HG03558 (cell line): ENCODE measurements at regions not wholly inside any gene's neighbourhood (a gene's known extent, or its start where the extent isn't known, plus 50 kb on each side); places are given as distances from the start of the nearest gene placed in this dataset.

Source experiments
- ATAC-seq: cut with Tn5 transposase; IDR thresholded peaks from one replicate; pipeline ENCODE4 v1.9.1; 2021; ENCODE audit warnings: moderate number of reproducible peaks; ENCODE audit not compliant: unreplicated experiment; ENCODE audit errors: extremely low read depth

DNA sequence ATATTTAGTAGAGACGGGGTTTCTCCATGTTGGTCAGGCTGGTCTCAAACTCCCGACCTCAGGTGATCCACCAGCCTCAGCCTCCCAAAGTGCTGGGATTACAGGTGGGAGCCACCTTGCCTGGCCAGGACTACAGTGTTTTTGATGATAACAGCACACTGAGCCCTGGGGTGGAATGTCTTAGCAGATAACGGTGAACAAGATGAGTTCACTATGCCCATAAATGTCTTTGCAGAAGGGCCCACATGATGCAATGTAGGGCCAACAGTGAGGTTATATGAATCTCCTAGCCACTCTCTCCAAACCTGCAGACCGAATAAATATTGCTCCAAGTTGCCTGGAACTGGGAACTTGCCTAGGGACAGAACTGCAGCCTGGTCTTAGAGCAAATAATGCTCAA lies 235.1 kb downstream of the COG6 start:
- no peak for ATAC-seq

DNA sequence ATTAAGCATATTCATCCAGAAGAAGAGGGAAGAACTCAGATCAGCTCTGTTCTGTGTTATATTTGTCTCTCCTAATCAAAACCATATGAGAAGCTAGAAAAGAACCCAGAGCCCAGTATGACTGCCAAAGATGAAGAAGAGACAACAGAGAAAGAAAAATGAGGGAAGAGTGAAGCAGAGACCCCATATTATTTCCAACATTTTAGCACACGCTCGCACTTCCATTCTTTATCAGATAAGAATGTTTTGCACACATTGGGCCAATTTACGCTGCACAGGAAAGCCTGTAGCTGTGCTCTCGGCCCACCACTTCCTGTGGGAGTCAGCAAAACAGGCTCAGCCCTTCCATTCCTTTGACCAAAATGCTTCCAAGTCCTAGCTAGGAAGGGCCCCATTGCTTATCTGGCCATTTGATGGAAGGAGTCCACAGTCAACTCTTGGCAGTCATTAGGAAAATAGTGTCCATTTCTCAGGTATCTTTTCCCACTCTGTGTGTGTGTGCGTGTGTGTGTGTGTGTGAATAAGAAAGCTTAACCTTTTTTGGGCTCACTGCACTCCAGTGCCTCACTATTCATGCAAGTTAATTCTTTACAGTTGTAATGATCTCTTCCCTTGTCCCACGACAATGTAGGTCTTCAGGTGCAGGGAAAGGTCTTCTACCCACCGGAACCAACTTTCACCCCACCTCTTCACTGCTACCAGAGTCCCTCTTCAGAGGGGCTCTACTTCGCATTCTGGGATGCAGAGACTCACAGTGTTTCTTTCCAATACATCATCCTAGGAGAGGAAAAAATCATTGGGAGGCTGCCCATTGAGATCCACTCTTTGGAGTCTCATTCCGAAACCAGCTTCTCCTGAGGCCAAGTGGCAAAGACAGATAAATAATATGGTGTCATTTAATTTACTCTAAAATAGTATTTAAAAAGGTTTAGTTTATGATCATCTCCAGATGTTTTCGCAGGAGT lies 237.5 kb downstream of the COG6 start:
- ATAC-seq, result no peak

DNA sequence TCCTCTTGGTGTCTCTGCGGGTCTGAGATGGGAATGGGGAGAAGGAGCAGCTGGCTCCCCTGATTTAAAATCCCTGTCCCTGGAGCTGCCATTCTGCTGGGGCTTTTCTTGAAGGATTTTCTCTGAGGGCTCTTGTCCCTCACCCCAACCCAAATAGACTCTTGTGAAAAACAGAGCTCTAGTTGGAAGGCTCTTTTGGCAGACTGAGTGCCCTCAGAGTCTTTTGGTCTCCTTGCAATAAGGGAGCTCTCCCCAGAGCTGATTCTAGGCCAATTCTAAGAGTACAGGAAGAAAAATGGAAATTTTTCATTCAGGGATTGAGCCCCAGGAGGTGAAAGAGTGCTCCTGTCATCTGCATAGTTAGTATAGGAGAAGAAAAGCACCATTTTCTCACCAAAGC lies 238.3 kb downstream of the COG6 start:
- no peak for ATAC-seq

DNA sequence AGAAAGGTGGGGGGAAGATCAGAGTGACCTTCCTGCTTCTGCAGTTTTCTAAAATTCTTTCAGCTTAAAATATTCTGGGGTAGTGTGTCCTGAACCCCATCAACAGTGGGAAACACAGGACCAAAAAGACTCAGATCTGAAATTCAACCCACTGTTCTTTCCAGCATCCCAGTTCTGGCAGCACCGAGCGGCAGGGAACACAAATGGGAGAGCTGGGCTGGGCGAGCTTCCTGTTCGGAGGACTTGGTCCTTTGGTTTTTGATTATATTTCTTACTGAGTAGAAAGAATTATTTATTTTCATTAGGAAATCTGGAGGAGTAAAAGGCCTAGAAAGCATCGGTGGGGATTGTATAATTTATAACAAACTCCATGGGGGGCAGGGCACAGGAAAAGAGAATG lies 239.1 kb downstream of the COG6 start:
- no peak for ATAC-seq

DNA sequence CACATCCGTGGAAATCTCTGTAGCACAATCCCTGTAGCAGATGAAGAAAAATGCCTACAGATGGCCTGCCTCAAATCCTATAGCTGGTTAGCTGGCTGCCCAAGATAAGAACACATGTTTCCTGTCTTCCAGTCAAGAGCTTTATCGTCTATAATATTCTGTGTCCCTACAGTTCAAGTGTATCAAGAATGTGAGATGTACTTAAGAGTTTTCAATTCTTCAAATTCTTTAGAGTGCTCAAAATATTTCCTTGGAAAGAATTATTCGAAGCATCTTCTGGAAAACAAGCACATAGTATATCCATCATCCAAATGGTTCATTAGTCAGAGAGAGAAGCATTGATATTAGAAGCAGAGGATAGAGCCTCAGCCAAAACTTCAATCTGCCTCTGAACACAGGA lies 239.8 kb downstream of the COG6 start:
- ATAC-seq, result no peak

DNA sequence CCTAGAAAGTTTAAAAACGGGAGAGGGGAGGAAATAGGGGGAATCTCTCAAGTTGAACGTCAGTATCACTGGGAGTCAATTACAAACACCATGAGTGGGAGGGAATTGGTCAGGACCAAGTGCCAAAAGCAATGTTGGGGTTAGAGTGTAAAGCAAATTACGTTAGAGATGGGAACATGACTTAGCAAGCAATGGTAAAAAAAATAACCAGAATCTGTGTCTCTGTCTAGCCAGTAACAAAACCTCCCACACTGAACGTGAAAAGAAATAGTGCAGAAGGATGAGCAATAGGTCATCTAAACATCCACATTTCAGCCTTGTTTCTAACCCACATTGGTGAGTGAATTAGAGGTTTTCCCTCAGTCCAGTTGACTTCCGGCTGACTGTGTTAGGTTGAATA lies 242.2 kb downstream of the COG6 start:
- ATAC-seq, result no peak

DNA sequence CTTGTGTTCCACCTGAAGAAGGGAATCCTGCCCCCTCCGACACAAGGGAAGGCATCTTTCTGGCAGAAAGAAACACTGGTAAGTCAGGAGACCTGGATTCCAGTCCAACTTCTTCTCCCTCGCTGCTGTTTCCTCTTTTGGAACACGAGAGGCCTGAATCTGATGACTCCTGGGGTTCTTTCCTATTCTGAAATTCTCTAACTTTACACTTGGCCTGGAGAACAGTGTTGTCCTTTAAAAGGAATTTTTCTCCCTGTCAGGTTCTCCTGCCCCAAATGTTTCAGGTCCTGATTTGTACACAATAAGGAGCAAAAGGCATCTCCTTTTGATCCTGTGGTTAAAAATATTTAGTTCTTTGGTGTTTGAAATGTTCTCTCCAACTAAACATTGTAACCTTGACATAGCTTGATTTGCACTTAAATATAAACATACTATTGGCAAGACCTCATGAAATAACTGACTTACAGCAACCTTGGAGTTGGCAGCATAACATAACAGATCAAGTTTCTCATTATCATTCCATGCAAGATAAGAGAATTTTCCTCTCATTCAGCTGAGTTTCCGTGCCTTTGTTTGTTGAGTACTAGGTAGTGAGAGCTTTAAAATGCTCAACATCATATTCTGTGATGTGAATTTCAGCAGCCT lies 244.8 kb downstream of the COG6 start:
- no peak for ATAC-seq

DNA sequence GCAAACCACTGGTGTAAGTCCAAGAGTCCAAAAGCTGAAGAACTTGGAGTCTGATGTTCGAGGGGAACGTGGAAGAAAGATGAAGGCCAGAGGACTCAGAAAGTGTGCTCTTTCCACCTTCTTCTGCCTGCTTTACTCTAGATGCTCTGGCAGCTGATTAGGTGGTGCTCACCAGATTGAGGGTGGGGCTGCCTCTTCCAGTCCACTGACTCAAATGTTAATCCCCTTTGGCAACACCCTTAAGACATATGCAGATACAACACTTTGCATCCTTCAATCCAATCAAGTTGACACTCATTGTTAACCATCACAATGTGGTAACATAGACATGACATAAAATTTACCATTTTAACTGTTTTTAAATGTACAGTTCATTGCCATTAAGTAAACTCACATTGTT lies 249.5 kb downstream of the COG6 start:
- no peak for ATAC-seq

DNA sequence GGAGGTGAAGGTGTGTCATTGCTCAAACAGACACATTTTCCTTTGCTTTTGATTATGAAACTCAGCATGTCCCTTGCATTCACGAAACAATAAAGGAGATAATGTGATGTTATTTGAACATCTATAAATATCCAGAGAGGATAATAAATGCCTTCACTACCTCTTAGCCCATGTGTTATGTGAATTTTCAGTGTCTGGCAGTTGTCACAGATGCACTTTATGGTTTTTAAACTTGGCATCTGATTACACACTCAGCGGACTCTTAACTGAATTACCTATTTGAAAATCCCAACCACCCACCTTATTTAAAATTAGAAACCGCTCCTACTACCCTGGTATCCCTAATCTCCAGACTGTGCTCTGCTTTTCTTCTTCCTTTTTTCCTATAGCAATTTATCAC lies 254.2 kb downstream of the COG6 start:
- no peak for ATAC-seq

DNA sequence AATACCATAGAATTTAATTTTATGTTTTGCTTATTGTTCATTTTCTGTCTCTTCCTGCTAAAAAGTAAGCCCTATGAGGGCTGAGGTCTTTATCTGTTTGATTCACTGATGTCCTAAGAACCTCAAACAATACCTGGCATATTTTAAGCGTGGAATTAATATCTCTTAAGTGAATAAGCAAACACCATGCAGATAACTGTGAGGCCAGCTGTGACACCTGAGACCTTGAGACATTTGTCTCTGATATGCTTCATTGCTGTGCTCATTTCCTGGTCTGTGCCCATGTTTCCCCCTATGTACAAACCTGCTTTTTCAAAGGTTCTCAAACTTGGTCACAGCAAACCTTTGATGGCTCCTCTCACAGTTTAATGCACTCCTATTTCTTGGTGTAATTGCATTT lies 254.6 kb downstream of the COG6 start:
- ATAC-seq, result no peak

DNA sequence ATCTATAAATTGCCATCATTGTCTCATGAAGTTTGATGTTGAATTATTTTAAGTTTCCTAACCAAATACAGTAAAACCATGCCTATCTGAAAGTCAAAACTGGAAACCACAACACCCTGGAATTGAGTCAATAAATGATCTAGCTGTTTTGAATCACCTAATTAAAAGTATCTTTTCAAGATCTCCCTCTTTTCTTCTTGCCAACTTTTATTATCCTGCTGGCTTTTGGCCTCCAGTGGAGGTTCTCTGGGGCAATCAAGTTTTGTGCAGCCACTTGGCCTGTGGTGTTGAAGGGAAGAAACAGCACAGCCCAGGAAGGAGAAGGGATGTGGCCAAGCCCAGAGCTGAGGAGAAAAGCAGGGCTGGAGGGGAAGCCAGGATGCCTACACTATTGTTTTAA lies 255.4 kb downstream of the COG6 start:
- no peak for ATAC-seq

DNA sequence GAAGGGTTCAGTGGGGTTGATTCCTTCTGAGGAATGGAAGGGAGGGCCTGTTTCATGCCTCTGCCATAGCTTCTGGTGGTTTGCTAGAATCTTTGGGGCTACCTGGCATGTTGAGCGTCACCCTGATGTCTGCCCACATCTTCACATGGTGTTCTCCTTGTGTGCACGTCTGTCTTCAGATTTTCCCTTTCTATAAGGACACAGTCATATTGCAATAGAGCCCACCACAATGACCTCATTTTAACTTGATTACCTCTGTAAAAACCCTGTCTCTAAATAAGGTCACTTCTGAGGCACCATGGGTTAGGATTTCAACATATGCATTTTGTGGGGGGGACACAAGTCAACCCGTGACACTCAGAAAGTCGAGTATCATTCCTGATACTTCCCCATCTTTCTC lies 257.9 kb downstream of the COG6 start:
- ATAC-seq, result no peak

DNA sequence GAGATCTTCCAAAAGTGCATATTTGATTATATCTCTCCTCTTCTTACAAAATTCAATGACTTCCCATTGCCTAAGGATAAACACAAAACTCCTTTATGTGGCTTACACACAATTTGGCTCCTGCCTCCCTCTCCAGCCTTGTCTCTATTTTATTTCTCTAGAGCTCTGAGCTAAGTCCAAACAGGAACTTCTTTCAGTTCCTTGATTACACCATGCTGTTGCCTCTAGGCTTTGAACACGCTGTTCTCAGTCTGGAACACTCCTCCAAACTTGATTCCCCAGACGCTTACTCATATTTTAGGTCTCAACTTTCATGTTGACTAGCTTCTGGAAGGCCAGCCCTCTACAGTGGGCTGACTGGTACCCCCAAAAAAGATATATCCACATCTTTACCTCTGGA lies 258.5 kb downstream of the COG6 start:
- ATAC-seq, result no peak

DNA sequence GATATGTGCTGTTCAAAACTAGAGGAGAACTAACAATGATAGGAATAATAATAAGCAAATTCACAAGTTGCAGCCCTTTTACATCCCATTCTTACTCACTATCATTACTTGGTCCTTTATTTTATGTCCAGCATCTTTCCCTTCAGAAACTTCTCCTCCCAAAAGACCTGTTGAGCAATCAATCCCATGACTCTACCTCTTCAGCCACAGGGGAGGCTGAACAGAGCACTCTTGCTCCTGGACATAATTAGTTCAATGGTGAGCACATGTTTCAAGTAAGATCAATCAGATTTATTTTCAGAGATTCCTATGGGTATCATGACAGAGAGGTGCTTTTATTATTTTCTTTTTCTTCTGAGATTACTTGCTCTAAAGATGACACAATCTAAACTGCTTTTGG lies 260.0 kb downstream of the COG6 start:
- no peak for ATAC-seq

DNA sequence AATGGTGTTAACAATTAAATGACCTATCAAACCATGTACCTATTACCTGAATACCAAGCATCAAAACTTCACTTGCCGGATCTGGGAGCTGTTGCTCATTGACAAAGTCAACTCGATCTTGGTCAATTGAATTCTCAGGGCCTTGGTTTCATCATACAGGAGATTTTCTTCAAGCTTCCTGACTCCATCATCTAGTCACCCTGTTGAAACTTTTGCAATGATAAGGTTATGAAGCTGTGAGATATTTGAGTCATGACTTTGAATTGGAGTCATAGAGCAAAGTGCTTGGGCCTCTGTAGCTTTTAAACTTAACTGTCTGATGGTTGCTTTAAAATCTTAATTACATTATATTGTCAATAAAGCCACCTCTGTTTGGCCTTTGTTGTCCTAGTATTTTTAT lies 260.9 kb downstream of the COG6 start:
- ATAC-seq, result no peak

DNA sequence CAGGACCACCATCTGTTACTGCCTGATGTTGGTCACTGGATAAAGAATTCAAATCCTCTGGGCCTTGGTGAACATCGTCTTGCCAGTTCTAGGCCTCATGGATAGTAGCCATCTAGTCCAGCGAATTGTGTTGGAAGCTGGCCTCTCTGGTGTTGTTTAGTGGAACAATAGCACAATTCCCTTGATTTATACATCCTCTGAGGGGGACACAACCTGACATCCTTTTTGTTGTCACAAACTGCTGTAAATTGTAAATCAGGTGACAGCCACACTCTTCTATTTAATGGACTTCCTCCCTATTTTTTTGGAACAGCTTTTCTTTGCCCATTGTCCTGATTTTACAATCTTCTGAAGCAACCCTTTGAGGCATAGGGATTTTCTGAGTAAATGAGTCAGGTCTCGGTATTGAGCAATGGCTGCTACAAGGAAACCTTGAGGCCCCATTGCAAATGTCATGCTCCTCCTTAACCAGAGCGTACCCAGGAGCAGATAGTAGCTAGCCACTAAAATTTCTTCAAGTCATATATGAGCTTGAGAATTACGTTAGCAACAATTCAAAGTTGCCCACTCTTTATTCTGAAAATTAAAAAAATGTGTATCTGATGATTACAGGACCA lies 263.3 kb downstream of the COG6 start:
- no peak for ATAC-seq

DNA sequence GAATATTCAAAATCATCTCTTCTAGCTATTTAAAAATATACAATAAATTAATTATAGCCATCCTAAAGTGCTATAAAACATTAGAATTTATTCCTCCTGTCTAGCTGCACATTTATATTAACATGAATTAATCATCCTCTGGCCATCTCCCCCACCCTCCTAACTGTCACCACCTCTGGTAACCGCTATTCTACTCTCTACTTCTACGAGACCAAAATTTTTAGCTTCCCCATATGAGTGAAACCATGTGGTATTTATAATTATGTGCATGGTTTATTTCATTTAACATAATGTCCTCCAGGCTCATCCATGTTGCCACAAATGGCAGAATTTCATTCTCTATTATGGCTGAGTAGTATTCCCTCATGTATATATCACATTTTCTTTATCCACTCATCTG lies 265.2 kb downstream of the COG6 start:
- ATAC-seq, result no peak

DNA sequence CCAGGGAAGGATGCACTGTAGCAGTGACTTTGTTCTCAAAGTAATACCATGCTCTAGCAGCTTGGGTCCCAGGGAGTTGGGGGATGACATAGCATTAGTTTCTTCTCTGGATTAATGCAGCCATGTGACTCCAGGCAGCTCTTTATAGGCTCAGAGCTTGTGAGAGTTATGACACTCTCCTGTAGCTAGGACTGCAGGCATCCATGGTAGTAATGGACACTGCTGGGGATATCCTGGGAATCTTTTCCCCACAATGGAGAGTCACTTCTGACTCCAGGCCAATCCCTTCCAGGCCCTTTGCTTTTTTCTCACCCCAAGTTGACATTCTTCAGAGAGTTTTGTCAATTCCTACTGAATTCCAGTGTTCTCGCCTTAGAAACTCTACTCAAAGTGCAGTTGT lies 270.9 kb downstream of the COG6 start:
- ATAC-seq, result no peak

DNA sequence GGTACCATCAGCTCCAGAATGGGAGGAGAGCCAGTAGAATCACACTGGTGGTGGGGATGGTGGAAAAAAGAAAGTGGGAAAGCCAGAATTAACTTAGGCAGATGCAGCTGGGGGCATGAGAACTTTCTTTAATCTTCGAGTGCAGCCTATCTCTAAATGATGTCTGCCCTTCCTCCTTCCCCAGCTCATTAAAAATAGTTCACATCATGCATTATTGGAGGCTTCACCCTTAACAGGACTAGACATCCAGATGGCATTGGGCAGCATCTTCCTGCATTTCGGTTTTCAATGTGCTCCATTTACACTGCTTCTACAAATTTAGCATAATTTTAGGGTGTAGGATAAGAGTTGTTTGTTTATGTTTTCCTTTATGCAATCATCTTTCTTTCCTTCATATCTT lies 272.8 kb downstream of the COG6 start:
- ATAC-seq, result no peak

DNA sequence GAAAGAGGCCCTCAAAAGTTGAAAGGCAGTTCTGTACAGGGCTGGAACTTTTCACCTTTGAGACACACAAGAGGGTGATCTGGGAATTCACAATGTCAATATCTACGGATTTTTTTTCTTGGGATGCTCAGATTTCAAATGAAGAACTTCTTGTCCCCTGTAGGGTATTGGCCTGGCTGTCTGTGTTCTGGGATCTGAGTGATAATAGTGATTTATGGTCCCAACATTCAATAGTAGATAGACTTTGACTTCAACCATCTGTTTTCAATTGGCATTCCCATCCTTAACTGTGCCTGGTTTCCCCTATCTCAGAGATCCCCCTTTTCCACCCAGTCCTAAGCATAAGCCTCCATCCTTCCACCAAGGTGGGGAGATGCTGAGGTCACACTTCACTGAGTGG lies 274.1 kb downstream of the COG6 start:
- no peak for ATAC-seq

DNA sequence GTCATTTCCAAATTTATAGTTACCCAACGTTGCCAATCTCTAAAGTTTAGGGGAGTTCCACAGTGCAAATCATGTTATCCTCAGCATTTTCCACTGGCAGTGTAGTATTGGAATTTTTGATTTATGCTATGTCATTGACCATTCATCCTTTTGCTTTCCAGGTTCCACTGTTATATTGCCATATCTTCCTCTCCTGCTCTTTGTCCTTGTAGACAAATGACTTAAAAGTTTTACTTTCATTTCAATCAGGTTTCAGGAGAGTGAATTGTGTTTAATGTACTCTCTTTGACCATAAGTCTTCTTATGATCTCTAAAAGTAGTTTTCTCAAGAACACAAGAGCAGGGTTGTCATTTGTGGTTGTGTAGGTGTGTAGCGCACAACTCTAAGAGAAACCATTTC lies 274.6 kb downstream of the COG6 start:
- no peak for ATAC-seq
